ENCODE measurements at regions not wholly inside any gene's neighbourhood (a gene's known extent, or its start where the extent isn't known, plus 50 kb on each side); places are given as distances from the start of the nearest gene placed in this dataset.

GRCh38 chr6:164924674-164925073 lies 384.7 kb downstream of the C6orf118 start:
- no peak for TF ChIP-seq EZH2phosphoT487 (IDR thresholded peaks at IDR 0.05; ENCODE audit: borderline replicate concordance)
- no peak for TF ChIP-seq CTCF (conservative IDR thresholded peaks at IDR 0.05; ENCODE audit: low read length)

GRCh38 chr6:164917211-164917610 lies 392.2 kb downstream of the C6orf118 start:
- H3K36me3 ChIP-seq (ENCODE audit: insufficient read depth, low read length), result no peaks in the 10 kb centered on the region
- TF ChIP-seq EZH2phosphoT487 (IDR thresholded peaks at IDR 0.05; ENCODE audit: borderline replicate concordance) (no peak), CTCF (conservative IDR thresholded peaks at IDR 0.05; ENCODE audit: low read length) (no peak)

More at GRCh38 chr6:164924674-164925073, 384.7 kb downstream of the C6orf118 start:
- Histone ChIP-seq H3K4me3 (ENCODE audit: low read length, poor library complexity, severe bottlenecking) (no peak overlapping the region), H4K20me1 (ENCODE audit: insufficient read depth, low read length, poor library complexity, severe bottlenecking) (no peaks in the 10 kb centered on the region), H3F3A (ENCODE audit: low read depth) (no peaks in the 10 kb centered on the region), H3K9me3 (ENCODE audit: insufficient read depth, low read depth, low read length) (no peaks in the 10 kb centered on the region), H3K9me2 (replicated peaks; ENCODE audit: low read depth, low read length) (no peaks in the 10 kb centered on the region), H3K27me3 (ENCODE audit: insufficient read depth, low read length, poor library complexity, severe bottlenecking) (no peaks in the 10 kb centered on the region), H3K4me2 (ENCODE audit: low read depth, low read length, poor library complexity, severe bottlenecking) (no peak overlapping the region), H2AFZ (ENCODE audit: low read length) (no peak overlapping the region), H3K79me2 (ENCODE audit: insufficient read depth, low read length) (no peaks in the 10 kb centered on the region), H3K36me3 (ENCODE audit: insufficient read depth, low read length) (no peaks in the 10 kb centered on the region), H3K9ac (ENCODE audit: low read depth, low read length, poor library complexity, severe bottlenecking) (no peak overlapping the region), H3K4me1 (ENCODE audit: insufficient read depth, low read length, poor library complexity, severe bottlenecking) (no peaks in the 10 kb centered on the region)

GRCh38 chr6:164916087-164916486 lies 393.3 kb downstream of the C6orf118 start:
- Histone ChIP-seq H3K9me2 (replicated peaks; ENCODE audit: low read depth, low read length) (no peaks in the 10 kb centered on the region), H3K9ac (ENCODE audit: low read depth, low read length, poor library complexity, severe bottlenecking) (no peak overlapping the region), H3K36me3 (ENCODE audit: insufficient read depth, low read length) (no peaks in the 10 kb centered on the region), H3K27me3 (ENCODE audit: insufficient read depth, low read length, poor library complexity, severe bottlenecking) (no peaks in the 10 kb centered on the region), H3K4me2 (ENCODE audit: low read depth, low read length, poor library complexity, severe bottlenecking) (no peak overlapping the region), H3K9me3 (ENCODE audit: insufficient read depth, low read depth, low read length) (peaks cover 6% of the 10 kb centered on the region; the same call in 1 of the 2 replicates), H3F3A (ENCODE audit: low read depth) (no peaks in the 10 kb centered on the region), H3K4me3 (ENCODE audit: low read length, poor library complexity, severe bottlenecking) (no peak overlapping the region), H4K20me1 (ENCODE audit: insufficient read depth, low read length, poor library complexity, severe bottlenecking) (no peaks in the 10 kb centered on the region), H3K79me2 (ENCODE audit: insufficient read depth, low read length) (no peaks in the 10 kb centered on the region), H2AFZ (ENCODE audit: low read length) (no peak overlapping the region), H3K4me1 (ENCODE audit: insufficient read depth, low read length, poor library complexity, severe bottlenecking) (no peaks in the 10 kb centered on the region)
- TF ChIP-seq EZH2phosphoT487 (IDR thresholded peaks at IDR 0.05; ENCODE audit: borderline replicate concordance) (no peak), CTCF (conservative IDR thresholded peaks at IDR 0.05; ENCODE audit: low read length) (no peak)

More at GRCh38 chr6:164917211-164917610, 392.2 kb downstream of the C6orf118 start:
- no peak overlapping the region for H3K9ac ChIP-seq (ENCODE audit: low read depth, low read length, poor library complexity, severe bottlenecking)
- no peak overlapping the region for H2AFZ ChIP-seq (ENCODE audit: low read length)
- peaks cover 6% of the 10 kb centered on the region; the same call in 1 of the 2 replicates for H3K9me3 ChIP-seq (ENCODE audit: insufficient read depth, low read depth, low read length)
- H3K79me2 ChIP-seq (ENCODE audit: insufficient read depth, low read length), result no peaks in the 10 kb centered on the region
- H3K9me2 ChIP-seq (replicated peaks; ENCODE audit: low read depth, low read length), result no peaks in the 10 kb centered on the region
- H3K27me3 ChIP-seq (ENCODE audit: insufficient read depth, low read length, poor library complexity, severe bottlenecking), result no peaks in the 10 kb centered on the region
- H3K4me2 ChIP-seq (ENCODE audit: low read depth, low read length, poor library complexity, severe bottlenecking), result no peak overlapping the region
- no peak overlapping the region for H3K4me3 ChIP-seq (ENCODE audit: low read length, poor library complexity, severe bottlenecking)
- H4K20me1 ChIP-seq (ENCODE audit: insufficient read depth, low read length, poor library complexity, severe bottlenecking), result no peaks in the 10 kb centered on the region
- H3F3A ChIP-seq (ENCODE audit: low read depth), result no peaks in the 10 kb centered on the region
- H3K4me1 ChIP-seq (ENCODE audit: insufficient read depth, low read length, poor library complexity, severe bottlenecking), result no peaks in the 10 kb centered on the region
